HepG2 (cell line): ENCODE measurements at regions not wholly inside any gene's neighbourhood (a gene's known extent, or its start where the extent isn't known, plus 50 kb on each side); places are given as distances from the start of the nearest gene placed in this dataset.

Experiments used
- EED ChIP-seq: sonication (generic); formaldehyde crosslinking; IDR thresholded peaks from 2 replicates; pipeline ENCODE4 v1.5.0; 2020; ENCODE audit warnings: mild to moderate bottlenecking, missing genetic modification reagents
- EHMT2 ChIP-seq: fragments of 200-600 bp; sonication (generic); IDR thresholded peaks from 2 replicates; pipeline ENCODE4 v1.7.0; 2017; ENCODE audit warnings: antibody characterized with exemption, low read depth, low read length, borderline replicate concordance
- HOXA3 ChIP-seq: sonication (generic); formaldehyde crosslinking; IDR thresholded peaks from 2 replicates; pipeline ENCODE4 v1.5.0; 2020; ENCODE audit warnings: missing genetic modification reagents
- MBD4 ChIP-seq: IDR thresholded peaks from 2 replicates; pipeline ENCODE4 v1.6.1; 2012; ENCODE audit warnings: low read length, inconsistent platforms, borderline replicate concordance
- NFE2L2 ChIP-seq: fragments of 150-350 bp; IDR thresholded peaks from 2 replicates; pipeline ENCODE4 v1.6.1; 2014; ENCODE audit warnings: low read length
- SALL2 ChIP-seq: sonication (generic); formaldehyde crosslinking; IDR thresholded peaks from 2 replicates; pipeline ENCODE4 v1.8.1; 2023; ENCODE audit warnings: mild to moderate bottlenecking, missing genetic modification reagents, inconsistent platforms
- SAP130 ChIP-seq: IDR thresholded peaks from 2 replicates; pipeline ENCODE4 v1.6.1; 2016; ENCODE audit warnings: low read depth
- TEAD3 ChIP-seq: optimal IDR thresholded peaks from 2 replicates; pipeline ENCODE3; 2016; ENCODE audit warnings: borderline replicate concordance
- TF ChIP-seq, protein P1 (sequence below): sonication (generic); formaldehyde crosslinking; IDR thresholded peaks from 2 replicates; pipeline ENCODE4 v1.5.0; 2020; ENCODE audit warnings: mild to moderate bottlenecking, missing genetic modification reagents, borderline replicate concordance
- TF ChIP-seq, protein P2 (sequence below): sonication (generic); formaldehyde crosslinking; IDR thresholded peaks from 2 replicates; pipeline ENCODE4 v1.4.0; 2020; ENCODE audit warnings: missing genetic modification reagents, low read depth, mild to moderate bottlenecking, borderline replicate concordance

DNA sequence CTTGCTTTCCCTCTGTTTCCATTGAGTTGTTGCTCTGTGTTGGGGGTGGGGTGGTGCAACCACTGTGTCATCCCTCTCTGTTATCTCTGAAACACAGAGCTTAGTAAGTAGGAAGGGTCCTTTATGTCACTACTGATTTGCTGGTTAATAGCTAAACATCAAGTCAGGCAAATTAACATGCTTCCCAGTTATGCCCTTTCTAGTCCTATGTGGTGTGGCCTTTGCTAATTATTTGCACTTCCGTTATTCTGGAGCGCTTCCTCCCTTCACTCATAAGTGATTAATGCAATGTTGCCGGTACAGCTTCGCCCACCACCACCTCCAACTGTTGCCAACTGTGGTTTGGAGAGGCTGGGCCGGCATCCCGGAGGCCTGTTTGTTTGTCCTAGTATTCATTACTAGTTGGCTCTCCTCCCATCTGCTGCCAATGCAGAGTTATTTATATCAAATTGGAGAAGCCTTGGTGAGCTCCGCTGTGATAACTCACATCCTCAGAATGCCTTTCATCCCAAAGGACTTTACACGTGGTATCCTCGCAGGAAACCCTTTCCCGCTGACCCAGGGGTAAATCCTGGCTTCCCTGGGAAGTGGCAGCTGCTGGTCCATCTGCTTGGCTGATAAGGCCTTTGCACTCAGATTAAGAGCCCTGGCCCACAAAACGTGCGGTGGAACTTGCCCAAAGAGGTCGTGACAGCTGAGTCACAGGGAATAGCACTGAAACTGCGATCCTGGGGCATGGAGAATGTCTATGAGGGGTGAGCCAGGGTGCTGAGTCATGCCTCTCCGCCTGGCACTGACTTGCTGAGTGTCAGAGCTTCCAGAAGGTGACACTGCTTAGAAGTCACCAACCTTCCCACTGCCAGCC lies 72.0 kb upstream of the ZCCHC2 start (continued):
- TF ChIP-seq SAP130 (CRISPR knock-in tag) (peak; percentile 64), MBD4 (no peak), HOXA3 (CRISPR knock-in tag) (peak; percentile 47; the same call in 1 of the 2 replicates), EED (CRISPR knock-in tag) (no peak), NFE2L2 (peak; percentile 94), EHMT2 (0 out of 2 replicates have a peak, but pooled peaks have one; percentile 29), TEAD3 (CRISPR knock-in tag) (peak; percentile 37), SALL2 (CRISPR knock-in tag) (0 out of 2 replicates have a peak, but pooled peaks have one; percentile 25)
- TF ChIP-seq, protein P1, sequence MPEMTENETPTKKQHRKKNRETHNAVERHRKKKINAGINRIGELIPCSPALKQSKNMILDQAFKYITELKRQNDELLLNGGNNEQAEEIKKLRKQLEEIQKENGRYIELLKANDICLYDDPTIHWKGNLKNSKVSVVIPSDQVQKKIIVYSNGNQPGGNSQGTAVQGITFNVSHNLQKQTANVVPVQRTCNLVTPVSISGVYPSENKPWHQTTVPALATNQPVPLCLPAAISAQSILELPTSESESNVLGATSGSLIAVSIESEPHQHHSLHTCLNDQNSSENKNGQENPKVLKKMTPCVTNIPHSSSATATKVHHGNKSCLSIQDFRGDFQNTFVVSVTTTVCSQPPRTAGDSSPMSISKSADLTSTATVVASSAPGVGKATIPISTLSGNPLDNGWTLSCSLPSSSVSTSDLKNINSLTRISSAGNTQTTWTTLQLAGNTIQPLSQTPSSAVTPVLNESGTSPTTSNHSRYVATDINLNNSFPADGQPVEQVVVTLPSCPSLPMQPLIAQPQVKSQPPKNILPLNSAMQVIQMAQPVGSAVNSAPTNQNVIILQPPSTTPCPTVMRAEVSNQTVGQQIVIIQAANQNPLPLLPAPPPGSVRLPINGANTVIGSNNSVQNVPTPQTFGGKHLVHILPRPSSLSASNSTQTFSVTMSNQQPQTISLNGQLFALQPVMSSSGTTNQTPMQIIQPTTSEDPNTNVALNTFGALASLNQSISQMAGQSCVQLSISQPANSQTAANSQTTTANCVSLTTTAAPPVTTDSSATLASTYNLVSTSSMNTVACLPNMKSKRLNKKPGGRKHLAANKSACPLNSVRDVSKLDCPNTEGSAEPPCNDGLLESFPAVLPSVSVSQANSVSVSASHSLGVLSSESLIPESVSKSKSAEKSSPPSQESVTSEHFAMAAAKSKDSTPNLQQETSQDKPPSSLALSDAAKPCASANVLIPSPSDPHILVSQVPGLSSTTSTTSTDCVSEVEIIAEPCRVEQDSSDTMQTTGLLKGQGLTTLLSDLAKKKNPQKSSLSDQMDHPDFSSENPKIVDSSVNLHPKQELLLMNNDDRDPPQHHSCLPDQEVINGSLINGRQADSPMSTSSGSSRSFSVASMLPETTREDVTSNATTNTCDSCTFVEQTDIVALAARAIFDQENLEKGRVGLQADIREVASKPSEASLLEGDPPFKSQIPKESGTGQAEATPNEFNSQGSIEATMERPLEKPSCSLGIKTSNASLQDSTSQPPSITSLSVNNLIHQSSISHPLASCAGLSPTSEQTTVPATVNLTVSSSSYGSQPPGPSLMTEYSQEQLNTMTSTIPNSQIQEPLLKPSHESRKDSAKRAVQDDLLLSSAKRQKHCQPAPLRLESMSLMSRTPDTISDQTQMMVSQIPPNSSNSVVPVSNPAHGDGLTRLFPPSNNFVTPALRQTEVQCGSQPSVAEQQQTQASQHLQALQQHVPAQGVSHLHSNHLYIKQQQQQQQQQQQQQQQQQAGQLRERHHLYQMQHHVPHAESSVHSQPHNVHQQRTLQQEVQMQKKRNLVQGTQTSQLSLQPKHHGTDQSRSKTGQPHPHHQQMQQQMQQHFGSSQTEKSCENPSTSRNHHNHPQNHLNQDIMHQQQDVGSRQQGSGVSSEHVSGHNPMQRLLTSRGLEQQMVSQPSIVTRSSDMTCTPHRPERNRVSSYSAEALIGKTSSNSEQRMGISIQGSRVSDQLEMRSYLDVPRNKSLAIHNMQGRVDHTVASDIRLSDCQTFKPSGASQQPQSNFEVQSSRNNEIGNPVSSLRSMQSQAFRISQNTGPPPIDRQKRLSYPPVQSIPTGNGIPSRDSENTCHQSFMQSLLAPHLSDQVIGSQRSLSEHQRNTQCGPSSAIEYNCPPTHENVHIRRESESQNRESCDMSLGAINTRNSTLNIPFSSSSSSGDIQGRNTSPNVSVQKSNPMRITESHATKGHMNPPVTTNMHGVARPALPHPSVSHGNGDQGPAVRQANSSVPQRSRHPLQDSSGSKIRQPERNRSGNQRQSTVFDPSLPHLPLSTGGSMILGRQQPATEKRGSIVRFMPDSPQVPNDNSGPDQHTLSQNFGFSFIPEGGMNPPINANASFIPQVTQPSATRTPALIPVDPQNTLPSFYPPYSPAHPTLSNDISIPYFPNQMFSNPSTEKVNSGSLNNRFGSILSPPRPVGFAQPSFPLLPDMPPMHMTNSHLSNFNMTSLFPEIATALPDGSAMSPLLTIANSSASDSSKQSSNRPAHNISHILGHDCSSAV (CRISPR knock-in tag), result no peak
- TF ChIP-seq, protein P2, sequence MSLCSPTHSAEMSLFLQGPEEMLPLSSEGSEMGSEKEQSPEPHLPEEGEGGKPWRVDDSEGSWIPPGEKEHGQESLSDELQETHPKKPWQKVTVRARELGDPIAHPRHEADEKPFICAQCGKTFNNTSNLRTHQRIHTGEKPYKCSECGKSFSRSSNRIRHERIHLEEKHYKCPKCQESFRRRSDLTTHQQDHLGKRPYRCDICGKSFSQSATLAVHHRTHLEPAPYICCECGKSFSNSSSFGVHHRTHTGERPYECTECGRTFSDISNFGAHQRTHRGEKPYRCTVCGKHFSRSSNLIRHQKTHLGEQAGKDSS, result 0 out of 2 replicates have a peak, but pooled peaks have one; percentile 32
